GM19395 (cell line): ENCODE measurements at regions not wholly inside any gene's neighbourhood (a gene's known extent, or its start where the extent isn't known, plus 50 kb on each side); places are given as distances from the start of the nearest gene placed in this dataset.
A peak's percentile ranks its signal among the peaks of the same experiment; 100 is the strongest.

ENCODE experiments used
- ATAC-seq: cut with Tn5 transposase; IDR thresholded peaks from one replicate; pipeline ENCODE4 v1.9.1; 2021; ENCODE audit warnings: mild to moderate bottlenecking, moderate library complexity; ENCODE audit not compliant: unreplicated experiment

GRCh38 chr20:39268491-39268951 is 306.4 kb downstream of the DHX35 start:
- ATAC-seq, result no peak

DNA sequence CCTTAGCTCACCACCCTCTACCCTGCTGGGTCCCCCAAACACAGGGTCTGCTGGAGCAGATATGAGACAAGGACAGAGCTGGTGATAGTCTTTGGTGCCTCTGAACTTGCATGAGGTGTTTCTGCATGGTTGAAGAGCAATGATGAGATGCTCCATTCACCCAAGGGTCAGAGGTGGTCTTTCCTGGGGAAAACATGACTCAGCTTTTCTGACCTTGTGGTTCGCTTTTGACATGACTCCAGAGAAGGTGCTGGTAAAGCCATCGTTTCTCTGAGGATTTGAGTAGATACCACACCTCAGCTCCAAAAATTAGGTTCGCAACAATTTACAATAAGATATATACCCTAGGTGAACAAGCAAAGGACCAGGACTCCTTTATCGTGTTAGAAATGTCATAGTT is 304.8 kb downstream of the DHX35 start:
- ATAC-seq, result no peak

GRCh38 chr20:39264506-39265172 is 302.5 kb downstream of the DHX35 start:
- peak; percentile 73 for ATAC-seq

DNA sequence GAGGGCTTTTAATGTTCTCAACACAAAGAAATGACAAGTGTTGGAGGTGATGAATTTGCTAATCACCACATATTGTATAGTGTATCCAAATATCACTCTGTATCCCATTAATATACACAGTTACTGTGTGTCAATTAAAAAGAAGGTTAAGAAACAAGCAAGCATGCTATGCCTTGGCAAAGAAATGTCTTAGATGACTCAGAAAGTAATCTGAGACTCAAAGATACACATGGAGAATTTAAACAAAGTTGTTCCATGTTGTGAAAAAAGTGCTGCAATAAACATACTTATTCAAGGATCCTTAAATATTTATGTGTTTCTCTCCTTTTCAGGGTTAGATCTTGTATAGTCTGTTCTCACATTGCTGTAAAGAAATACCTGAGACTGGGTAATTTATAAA is 300.9 kb downstream of the DHX35 start:
- no peak for ATAC-seq

DNA sequence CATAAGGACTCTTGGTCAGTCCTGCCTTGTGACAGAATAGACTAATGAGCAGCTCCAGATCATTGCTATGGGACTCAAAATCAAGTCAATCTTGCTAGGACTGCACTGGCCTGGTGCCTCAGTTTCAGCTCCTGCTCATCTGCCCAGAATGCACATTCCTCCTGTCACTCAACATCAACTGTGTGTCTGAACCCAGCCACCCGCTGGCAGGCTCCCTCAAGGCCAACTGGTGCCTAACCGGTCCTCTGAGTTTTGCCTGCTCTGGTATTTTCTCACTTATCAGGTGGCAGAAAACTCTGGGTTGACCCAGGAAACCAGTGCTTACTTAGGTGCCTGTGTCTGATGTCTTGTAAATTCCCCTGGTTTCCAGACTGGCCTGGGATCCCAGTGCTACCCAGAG is 297.7 kb downstream of the DHX35 start:
- ATAC-seq, result no peak

DNA sequence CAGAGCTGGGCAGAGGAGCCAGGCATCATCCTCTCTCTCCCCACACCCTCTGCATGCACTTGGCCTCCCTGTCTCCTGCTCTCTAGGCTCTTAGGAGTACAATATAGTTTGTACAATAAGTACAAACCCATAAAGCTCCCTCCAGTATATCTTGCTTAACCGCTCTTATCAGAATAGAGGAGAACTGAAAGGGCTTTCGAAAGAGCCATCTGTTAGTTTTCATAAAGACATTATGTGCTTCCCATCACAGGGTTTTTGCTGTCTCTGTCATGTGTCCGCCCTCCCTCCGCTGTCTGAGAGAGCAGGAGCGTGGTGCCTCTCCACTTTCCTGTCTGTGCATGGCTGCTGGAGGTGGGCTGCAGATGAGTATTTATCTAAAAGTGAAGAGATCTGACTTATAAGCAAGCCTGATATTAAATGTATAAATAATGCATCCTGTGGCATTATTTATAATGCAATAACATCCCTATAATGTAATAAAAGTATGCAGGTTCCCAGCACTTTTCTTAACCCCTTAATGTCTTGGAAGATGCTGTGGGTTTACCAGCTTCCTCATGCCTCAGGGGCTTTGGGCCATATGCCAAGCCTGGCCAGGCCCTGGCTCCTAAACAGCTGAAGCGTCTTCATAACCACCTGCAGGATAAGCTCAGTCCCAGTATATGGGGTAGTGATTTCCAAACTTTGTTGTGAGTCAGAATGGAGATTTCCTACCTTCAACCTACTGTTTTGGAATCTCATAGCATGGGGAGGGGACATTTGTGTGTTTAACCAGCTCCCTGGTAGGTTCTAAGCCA is 297.1 kb downstream of the DHX35 start:
- no peak for ATAC-seq

DNA sequence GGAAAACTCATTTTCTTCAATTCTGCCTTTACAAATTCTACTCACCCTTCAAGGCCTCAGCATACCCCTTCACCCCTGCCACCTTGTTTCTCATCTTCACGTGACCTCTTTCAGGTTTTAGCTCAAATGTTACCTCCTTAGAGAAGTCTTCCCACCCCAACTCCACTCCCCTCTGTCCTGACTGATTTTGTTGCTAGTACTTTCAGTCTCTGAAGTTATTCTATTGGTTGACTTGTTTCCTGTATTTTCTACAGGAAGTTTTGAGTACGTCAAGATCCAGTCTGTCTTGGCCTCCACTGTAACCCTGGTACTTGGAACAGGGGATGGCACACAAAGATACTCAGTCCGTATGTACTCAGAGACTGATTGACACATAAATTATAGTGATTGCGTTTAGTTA is 296.1 kb downstream of the DHX35 start:
- ATAC-seq, result no peak

DNA sequence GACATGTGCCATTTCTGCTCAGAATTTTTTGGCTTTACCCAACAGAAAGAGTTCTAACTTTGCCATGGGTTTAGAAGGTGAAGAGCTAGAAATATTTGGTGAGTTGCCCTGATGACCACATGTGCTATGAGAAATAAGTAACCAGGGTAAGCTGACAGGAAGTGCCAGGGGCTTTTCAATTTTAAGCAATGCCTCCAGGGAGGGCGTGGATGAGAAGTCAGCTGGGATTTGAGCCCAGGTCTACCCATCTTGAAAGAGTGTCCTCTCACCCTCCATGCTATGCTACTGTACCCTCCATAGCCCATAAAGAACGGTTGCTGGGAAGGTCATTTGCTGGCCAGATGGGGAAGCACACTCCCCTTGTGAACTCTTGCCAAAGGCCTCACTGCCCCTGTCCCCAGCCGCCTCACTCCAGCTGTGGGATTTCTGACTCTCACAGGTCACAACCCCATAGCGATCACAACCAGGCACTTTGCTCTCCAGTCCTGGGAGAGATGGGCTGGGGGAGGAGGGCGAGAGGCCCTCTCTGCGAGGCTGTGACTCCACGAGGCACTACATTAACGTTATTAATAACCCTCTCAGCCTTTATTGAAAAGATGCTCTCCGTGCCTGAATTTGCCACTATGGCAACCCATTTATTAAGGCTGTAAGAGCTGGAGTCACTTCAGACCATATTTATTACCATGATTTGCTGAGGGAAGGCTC is 291.1 kb downstream of the DHX35 start:
- ATAC-seq, result no peak

DNA sequence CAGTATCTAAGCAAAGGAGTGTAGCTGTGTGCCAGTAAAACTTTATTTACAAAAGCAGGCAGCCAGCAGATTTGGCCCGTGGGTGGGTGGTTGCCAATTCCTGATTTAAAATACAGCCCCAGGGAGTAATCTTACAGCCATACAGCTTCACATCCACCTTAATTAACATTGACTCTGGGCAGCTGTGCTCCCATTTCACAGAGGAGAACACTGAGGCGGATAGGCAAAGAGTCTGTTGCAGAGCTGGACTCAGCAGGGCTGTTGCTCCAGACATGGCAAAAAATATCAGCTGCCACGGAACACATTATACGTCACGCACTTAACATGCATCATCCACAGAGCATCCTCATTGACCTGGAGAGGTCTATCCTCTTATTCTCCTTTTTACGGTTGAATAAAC is 289.9 kb downstream of the DHX35 start:
- no peak for ATAC-seq

- ATAC-seq, result no peak
These were observed 287.7 kb downstream of the DHX35 start for GRCh38 chr20:39249798-39250197.

DNA sequence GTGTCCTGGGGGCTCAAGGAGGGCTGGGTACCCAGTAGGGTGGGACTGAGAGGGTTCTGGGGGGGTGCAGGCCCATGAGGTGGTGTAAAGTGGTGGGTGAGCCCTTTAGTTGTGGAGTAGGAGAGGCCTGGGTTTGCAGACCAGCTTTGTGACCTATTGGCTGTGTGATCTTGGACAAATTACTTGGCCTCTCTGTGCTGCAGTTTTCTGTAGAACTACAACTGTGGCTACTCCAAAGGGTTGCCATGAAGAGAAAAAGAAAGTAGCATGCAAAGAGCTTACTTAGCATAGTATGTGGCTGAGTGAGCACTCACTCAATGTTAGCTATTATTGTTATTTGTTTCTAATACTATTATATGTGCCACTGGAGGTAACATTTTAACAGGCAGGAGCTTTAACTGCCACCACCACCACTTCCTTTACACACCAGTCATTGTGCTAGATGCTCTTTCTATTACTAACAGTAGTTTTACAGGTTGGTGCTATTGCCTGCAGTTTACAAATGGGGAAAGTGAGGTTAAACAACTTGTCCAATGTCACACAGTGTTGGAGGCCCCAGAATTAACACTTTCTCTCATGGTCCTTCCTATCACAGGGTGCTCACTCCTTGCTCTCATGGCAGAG is 286.8 kb downstream of the DHX35 start:
- ATAC-seq, result no peak

DNA sequence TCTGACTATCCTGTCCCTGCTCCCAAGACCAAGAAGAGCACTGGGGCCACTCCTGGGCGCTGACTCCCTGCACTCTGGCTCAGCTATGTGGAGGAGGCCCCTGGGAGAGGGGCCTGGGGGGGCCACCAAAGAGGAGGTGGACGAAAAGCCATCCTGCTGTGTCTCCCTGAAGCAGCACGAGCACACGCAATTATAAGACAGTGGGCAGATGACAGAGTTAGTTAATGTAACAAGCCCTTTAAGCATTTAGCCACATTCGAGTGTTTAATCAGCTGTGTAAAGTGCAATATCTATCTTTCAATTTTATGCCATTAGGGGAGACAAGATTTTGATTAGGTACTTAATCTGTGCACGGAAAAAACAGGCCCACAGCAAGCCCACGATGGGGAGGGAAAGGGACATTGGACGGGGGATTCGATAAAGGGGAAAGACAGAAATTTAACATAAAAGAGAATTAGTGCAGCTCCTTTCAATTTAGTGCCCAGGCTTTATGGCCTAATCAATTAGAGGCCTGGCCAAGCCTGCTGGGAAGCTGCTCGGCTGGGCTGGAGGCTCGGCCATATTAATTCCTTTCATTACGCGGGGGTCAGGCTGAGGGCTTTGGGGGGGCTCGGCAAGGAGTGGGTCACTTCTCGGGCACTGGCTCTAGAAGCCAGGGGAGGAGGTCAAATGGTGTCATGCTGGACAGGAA is 286.2 kb downstream of the DHX35 start:
- ATAC-seq, result no peak

DNA sequence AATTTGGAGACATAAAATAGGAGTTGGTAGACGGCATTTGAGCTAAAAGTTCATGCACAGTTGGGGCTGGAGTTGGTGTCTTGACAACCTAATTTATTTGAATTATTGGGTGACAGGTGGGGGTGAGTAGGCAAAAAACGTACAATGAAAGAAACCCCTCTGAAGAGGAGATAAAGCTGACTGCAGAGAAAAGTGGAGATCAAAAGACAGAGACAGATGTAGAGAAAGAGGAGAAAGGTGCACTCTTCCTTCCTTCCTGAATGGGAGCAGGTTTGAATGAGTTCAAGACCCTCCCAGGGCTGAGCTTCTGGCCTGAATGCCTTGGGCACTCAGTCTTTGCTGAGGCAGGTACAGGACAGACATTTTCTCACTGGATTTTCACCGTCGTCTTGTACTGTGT is 284.3 kb downstream of the DHX35 start:
- no peak for ATAC-seq

DNA sequence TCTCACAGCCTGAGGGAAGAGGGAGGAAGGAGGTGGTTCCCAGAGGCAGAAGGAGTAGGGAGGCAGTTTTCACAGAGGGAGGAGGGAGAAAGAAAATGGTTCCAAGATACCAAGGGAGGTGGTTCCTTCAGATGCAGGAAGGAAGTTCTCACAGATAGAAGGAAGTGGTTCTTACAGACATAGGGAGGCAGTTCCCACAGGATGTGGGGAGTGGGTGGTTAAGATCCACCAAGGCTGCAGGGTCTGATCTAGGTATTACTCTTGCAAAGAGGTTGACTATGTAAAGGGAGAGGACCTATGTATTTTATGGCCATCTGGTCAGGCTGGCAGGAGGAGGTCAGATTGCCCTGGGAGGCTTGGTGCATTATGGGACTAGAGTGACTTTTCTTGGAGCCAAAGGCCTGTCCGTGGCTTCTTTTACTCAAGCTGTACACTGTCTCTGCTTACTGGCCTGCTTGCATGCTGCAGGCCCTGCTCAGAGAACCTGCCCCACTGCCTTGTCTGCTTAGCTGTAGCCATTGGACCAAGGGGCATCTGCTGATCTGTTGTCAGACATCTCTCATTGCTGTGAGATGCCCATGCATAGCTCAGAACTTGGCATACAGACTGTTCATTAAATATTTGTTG is 283.7 kb downstream of the DHX35 start:
- ATAC-seq, result no peak

DNA sequence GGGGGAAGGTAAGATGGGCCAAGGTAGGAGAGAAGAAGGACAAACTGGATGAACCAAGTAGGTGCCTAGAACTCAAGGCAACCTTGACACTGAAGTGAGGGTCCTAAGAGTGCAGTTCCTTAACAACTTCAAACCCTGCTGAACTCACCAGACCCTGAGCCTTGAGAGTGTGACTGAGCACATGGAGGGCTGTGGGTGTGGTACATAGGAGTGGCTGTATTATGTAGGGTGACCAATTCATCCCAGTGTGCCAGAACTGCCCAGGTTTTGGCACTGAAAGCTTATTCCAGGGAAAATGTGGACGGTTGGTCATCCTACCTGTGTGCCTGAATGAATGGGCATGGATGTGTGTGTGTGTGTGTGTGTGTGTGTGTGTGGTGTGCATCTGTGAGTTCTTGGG is 281.8 kb downstream of the DHX35 start:
- no peak for ATAC-seq

- no peak for ATAC-seq
These were observed 280.5 kb downstream of the DHX35 start for GRCh38 chr20:39242614-39243013.

DNA sequence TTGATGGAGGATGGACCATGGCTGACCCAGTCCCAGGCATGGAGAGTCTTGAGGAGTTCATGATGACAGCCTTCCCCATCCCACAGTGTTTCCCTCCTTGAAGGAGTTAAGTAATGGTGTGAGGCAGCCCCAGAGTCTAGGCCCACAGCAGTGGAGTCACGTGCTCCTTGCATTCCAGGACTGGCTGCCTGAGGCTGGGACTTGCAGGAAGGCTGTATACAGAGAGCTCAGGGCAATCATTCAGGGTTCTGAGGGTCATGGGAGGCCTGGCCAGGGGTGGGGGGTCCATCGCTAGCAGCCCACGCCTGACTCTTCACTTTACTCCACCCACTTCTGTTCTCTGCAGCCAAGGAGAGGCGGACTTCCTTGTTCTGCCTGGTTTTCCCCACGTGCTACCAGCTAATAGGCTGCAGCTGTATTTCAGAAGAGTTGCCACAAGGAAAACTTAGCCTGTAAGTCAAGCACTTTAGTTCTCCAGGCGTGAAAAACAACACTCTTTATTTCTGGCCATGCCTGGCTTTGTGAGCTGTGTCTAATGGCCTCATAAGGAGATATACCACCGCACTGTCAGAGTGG is 272.5 kb downstream of the DHX35 start:
- ATAC-seq, result no peak

- no peak for ATAC-seq
These were observed 271.6 kb downstream of the DHX35 start for GRCh38 chr20:39233755-39234154.

DNA sequence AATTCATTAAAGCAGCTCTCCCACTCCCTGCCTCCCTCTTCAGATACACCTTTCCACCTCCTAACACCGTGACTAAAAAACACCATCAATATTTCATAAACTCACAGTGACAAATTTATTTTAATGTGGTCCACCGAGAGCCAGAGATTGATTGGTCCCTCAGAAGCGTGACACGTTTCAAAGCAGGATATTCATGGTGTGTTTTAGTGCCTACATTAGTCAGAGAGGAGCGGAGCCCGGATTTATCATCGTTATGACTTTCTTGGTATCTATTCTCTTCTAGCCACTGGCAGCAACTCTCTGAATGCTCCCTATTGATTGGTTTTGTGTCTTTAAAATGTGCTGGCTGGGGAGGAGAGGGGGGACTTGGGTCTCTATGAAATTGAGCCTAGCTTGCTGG is 265.3 kb downstream of the DHX35 start:
- no peak for ATAC-seq

- ATAC-seq, result no peak
These were observed 263.8 kb downstream of the DHX35 start for GRCh38 chr20:39225978-39226377.
